ENCODE measurements at regions not wholly inside any gene's neighbourhood (a gene's known extent, or its start where the extent isn't known, plus 50 kb on each side); places are given as distances from the start of the nearest gene placed in this dataset.

GRCh38 chr20:17808782-17809181, 109.0 kb downstream of the BANF2 start:
- Histone ChIP-seq H3K4me1 (ENCODE audit: low read depth) (peaks cover 10% of the 10 kb centered on the region), H3K27ac (no peak overlapping the region), H3K36me3 (no peaks in the 10 kb centered on the region), H3K27me3 (no peaks in the 10 kb centered on the region), H3K9me3 (ENCODE audit: low read depth) (no peaks in the 10 kb centered on the region), H3K4me3 (no peak overlapping the region)
- no peak for DNase-seq (ENCODE audit: low read depth in 1 of 2, low spot score in 1 of 2)
- no peak for TF ChIP-seq CTCF (IDR thresholded peaks at IDR 0.05; ENCODE audit: low read depth, low read length)

- H3K4me1 ChIP-seq (ENCODE audit: low read depth) = peaks cover 10% of the 10 kb centered on the region
- no peaks in the 10 kb centered on the region for H3K36me3 ChIP-seq
- peak; percentile 27 to 72 for DNase-seq (ENCODE audit: low read depth in 1 of 2, low spot score in 1 of 2)
- H3K9me3 ChIP-seq (ENCODE audit: low read depth) = no peaks in the 10 kb centered on the region
- no peak overlapping the region for H3K4me3 ChIP-seq
- no peak overlapping the region for H3K27ac ChIP-seq
- no peak for TF ChIP-seq CTCF (IDR thresholded peaks at IDR 0.05; ENCODE audit: low read depth, low read length)
- no peaks in the 10 kb centered on the region for H3K27me3 ChIP-seq
Measured at GRCh38 chr20:17808357-17808756, 108.6 kb downstream of the BANF2 start.

- no peak overlapping the region for H3K4me3 ChIP-seq
- H3K4me1 ChIP-seq (ENCODE audit: low read depth) = peaks cover 10% of the 10 kb centered on the region
- H3K27ac ChIP-seq = no peak overlapping the region
- H3K9me3 ChIP-seq (ENCODE audit: low read depth) = no peaks in the 10 kb centered on the region
- TF ChIP-seq CTCF (IDR thresholded peaks at IDR 0.05; ENCODE audit: low read depth, low read length) = no peak
- peak in 1 of 2 donors; percentile 20 for DNase-seq (ENCODE audit: low read depth in 1 of 2, low spot score in 1 of 2)
- no peaks in the 10 kb centered on the region for H3K36me3 ChIP-seq
- no peaks in the 10 kb centered on the region for H3K27me3 ChIP-seq
Measured at GRCh38 chr20:17807651-17808050, 107.9 kb downstream of the BANF2 start.

DNA sequence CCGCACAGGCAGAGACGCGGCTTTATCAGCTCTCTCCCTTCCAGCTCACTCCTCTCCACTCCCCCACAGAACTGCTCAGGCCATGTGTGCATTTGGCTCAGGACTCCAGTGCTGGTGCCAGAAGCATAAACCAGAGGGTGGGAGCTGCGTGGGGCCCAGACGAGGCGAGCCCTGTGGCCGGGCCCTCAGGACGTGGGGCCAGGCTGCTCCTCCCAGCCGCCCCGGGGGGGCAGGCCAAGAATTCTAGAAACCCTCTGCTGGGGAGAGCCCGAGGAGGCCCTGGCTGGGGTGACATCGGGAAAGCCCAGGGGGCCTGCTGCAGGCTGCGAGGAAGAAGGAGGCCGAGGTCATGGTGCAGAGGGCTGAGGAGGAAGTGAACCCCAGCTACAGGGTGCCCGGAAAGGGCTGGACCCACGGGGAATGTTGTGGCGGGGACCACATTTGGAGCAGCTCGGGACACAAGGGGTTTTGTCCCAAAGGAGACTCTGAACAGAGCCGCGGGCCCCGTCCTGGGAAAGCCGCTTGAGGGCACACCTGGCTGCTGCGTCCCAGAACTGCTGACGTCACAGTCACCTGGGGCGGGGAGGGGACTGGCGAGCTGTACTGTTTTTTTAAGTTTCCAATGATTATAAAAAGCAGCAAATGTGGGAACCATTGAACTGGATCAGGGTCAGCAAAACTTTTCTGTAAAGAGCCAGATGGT, 107.1 kb downstream of the BANF2 start:
- no peaks in the 10 kb centered on the region for H3K27me3 ChIP-seq
- H3K9me3 ChIP-seq (ENCODE audit: low read depth) = no peaks in the 10 kb centered on the region
- H3K4me1 ChIP-seq (ENCODE audit: low read depth) = peaks cover 10% of the 10 kb centered on the region
- DNase-seq (ENCODE audit: low read depth in 1 of 2, low spot score in 1 of 2) = peak; percentile 10 to 98
- no peak overlapping the region for H3K27ac ChIP-seq
- no peak overlapping the region for H3K4me3 ChIP-seq
- no peak for TF ChIP-seq CTCF (IDR thresholded peaks at IDR 0.05; ENCODE audit: low read depth, low read length)
- H3K36me3 ChIP-seq = no peaks in the 10 kb centered on the region

DNA sequence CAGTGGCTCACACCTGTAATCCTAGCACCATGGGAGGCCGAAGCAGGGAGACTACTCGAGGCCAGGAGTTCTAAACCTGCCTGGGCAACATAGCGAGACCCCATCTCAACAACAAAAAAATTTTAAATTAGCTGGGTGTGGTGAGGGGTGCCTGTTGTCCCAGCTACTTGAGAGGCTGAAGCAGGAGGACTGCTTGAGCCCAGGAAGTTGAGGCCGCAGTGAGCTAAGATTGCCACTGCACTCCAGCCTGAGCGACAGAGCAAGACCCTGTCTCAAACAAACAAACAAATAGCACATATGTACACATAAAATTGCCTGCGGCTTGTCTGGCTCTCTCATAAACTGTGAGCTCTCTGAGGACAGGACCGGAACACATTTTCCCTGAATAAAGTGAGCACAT, 106.3 kb downstream of the BANF2 start:
- H3K27ac ChIP-seq = no peak overlapping the region
- no peak overlapping the region for H3K4me3 ChIP-seq
- no peak for DNase-seq (ENCODE audit: low read depth in 1 of 2, low spot score in 1 of 2)

More for the DNA sequence above, 106.3 kb downstream of the BANF2 start:
- TF ChIP-seq CTCF (IDR thresholded peaks at IDR 0.05; ENCODE audit: low read depth, low read length) = no peak
- Histone ChIP-seq H3K9me3 (ENCODE audit: low read depth) (no peaks in the 10 kb centered on the region), H3K27me3 (no peaks in the 10 kb centered on the region), H3K4me1 (ENCODE audit: low read depth) (peaks cover 10% of the 10 kb centered on the region), H3K36me3 (no peaks in the 10 kb centered on the region)

Data from cardiac muscle cell (in vitro differentiated cells and primary cell).